Glutamatergic neuron (in vitro differentiated cells): ENCODE measurements at regions not wholly inside any gene's neighbourhood (a gene's known extent, or its start where the extent isn't known, plus 50 kb on each side); places are given as distances from the start of the nearest gene placed in this dataset.

Source experiments
- DNase-seq: peaks from one replicate; pipeline ENCODE4 v3.0.0; 2022
- H3K27ac Mint-ChIP-seq: one replicate; pipeline ENCODE4 v1.8.0; 2020; ENCODE audit warnings: mild to moderate bottlenecking, mixed read lengths, inconsistent platforms; ENCODE audit not compliant: unreplicated experiment
- H3K27me3 Mint-ChIP-seq: one replicate; pipeline ENCODE4 v1.8.0; 2020; ENCODE audit warnings: mild to moderate bottlenecking, moderate library complexity, mixed read lengths, inconsistent platforms; ENCODE audit not compliant: unreplicated experiment
- H3K36me3 Mint-ChIP-seq: one replicate; pipeline ENCODE4 v1.8.0; 2020; ENCODE audit warnings: mild to moderate bottlenecking, mixed read lengths, inconsistent platforms; ENCODE audit not compliant: unreplicated experiment
- H3K4me1 Mint-ChIP-seq: one replicate; pipeline ENCODE4 v1.8.0; 2020; ENCODE audit warnings: mild to moderate bottlenecking, low read depth, mixed read lengths, inconsistent platforms; ENCODE audit not compliant: unreplicated experiment
- H3K4me3 Mint-ChIP-seq: one replicate; pipeline ENCODE4 v1.8.0; 2020; ENCODE audit warnings: mild to moderate bottlenecking, mixed read lengths, inconsistent platforms; ENCODE audit not compliant: unreplicated experiment
- H3K9me3 Mint-ChIP-seq: one replicate; pipeline ENCODE4 v1.8.0; 2020; ENCODE audit warnings: mild to moderate bottlenecking, moderate library complexity, mixed read lengths, inconsistent platforms; ENCODE audit not compliant: unreplicated experiment
- TF ChIP-seq, protein P1 (sequence below): fragments of 200-600 bp; sonication (generic); IDR thresholded peaks from one replicate; pipeline ENCODE4 v1.5.0; 2021; ENCODE audit not compliant: partially characterized antibody, unreplicated experiment

- no peak for DNase-seq
- no peak overlapping the region for H3K27ac Mint-ChIP-seq
- H3K27me3 Mint-ChIP-seq = no peaks in the 10 kb centered on the region
- peaks cover 13% of the 10 kb centered on the region for H3K4me1 Mint-ChIP-seq
- no peaks in the 10 kb centered on the region for H3K9me3 Mint-ChIP-seq
- TF ChIP-seq, protein P1, sequence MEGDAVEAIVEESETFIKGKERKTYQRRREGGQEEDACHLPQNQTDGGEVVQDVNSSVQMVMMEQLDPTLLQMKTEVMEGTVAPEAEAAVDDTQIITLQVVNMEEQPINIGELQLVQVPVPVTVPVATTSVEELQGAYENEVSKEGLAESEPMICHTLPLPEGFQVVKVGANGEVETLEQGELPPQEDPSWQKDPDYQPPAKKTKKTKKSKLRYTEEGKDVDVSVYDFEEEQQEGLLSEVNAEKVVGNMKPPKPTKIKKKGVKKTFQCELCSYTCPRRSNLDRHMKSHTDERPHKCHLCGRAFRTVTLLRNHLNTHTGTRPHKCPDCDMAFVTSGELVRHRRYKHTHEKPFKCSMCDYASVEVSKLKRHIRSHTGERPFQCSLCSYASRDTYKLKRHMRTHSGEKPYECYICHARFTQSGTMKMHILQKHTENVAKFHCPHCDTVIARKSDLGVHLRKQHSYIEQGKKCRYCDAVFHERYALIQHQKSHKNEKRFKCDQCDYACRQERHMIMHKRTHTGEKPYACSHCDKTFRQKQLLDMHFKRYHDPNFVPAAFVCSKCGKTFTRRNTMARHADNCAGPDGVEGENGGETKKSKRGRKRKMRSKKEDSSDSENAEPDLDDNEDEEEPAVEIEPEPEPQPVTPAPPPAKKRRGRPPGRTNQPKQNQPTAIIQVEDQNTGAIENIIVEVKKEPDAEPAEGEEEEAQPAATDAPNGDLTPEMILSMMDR = no peak
- no peaks in the 10 kb centered on the region for H3K36me3 Mint-ChIP-seq
- no peak overlapping the region for H3K4me3 Mint-ChIP-seq
Measured at GRCh38 chr16:76931186-76931585, 259.8 kb upstream of the MON1B start.

GRCh38 chr16:76932541-76933211, 258.3 kb upstream of the MON1B start:
- no peaks in the 10 kb centered on the region for H3K27me3 Mint-ChIP-seq
- H3K36me3 Mint-ChIP-seq = no peaks in the 10 kb centered on the region
- H3K4me1 Mint-ChIP-seq = peaks cover 8% of the 10 kb centered on the region
- no peaks in the 10 kb centered on the region for H3K9me3 Mint-ChIP-seq
- H3K4me3 Mint-ChIP-seq = no peak overlapping the region
- TF ChIP-seq, protein P1 = no peak
- no peak for DNase-seq
- H3K27ac Mint-ChIP-seq = peak overlapping the region; percentile 60

DNA sequence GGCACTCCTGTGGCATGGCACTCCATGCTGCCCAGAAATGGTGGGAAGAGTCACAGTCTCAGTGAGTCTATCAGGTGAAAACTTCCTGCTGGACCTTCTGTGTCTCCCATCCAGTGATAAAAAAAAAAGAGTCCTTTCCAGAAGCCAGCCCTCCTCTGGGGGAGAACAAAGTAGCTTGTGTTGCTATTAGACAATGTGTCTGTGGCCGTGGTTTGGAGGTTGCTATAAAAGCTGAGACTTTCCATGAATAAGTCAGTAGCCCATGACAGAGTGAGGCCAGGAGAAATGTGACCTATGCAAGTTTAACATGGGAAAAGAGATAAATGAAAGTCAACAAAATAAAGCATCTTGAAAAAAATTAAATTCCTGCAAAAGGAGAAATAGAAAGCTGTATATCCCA, 250.7 kb upstream of the MON1B start:
- Mint-ChIP-seq H3K4me3 (no peak overlapping the region), H3K4me1 (no peaks in the 10 kb centered on the region), H3K9me3 (peaks cover 2% of the 10 kb centered on the region), H3K27me3 (no peaks in the 10 kb centered on the region), H3K27ac (no peak overlapping the region), H3K36me3 (no peaks in the 10 kb centered on the region)
- TF ChIP-seq, protein P1 = no peak
- no peak for DNase-seq

DNA sequence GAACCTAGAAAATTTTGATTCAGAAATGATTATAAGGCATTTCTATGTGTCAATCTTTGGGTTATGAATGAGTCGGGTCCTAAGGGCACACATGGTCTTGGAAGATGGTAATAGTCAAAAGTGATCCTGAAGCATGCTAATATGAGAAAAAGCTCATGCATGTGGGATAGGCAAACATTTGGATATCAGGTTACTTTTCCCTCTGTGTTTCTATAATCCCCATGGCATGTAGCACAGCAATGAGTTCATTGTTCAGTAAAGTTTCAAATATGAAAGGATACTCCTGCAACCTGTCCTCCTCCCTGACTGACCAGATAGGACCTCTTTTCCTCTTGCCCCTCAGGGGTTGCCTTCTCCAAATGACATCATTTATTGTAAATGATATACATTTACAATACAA, 249.9 kb upstream of the MON1B start:
- Mint-ChIP-seq H3K9me3 (peaks cover 2% of the 10 kb centered on the region), H3K4me1 (no peaks in the 10 kb centered on the region)

GRCh38 chr16:76942089-76942488, 248.9 kb upstream of the MON1B start:
- Mint-ChIP-seq H3K9me3 (peaks cover 2% of the 10 kb centered on the region), H3K36me3 (no peaks in the 10 kb centered on the region), H3K27me3 (no peaks in the 10 kb centered on the region), H3K4me3 (no peak overlapping the region), H3K27ac (no peak overlapping the region), H3K4me1 (peaks cover 3% of the 10 kb centered on the region)
- TF ChIP-seq, protein P1 = no peak
- DNase-seq = no peak

More for the DNA sequence above, 249.9 kb upstream of the MON1B start:
- TF ChIP-seq, protein P1 = no peak
- H3K4me3 Mint-ChIP-seq = no peak overlapping the region
- DNase-seq = no peak
- H3K36me3 Mint-ChIP-seq = no peaks in the 10 kb centered on the region
- H3K27ac Mint-ChIP-seq = no peak overlapping the region
- H3K27me3 Mint-ChIP-seq = no peaks in the 10 kb centered on the region
